Right lobe of liver (tissue), 4 donors: ENCODE measurements at regions not wholly inside any gene's neighbourhood (a gene's known extent, or its start where the extent isn't known, plus 50 kb on each side); places are given as distances from the start of the nearest gene placed in this dataset.

Source experiments
- CTCF ChIP-seq, 4 donors: fragments of 200-600 bp in 3 of 4; fragments of 450-650 bp in 1 of 4; IDR thresholded peaks; one replicate each; pipeline versions ENCODE4 v1.5.1 to v1.8.0; 2016 to 2022; ENCODE audit warnings: antibody characterized with exemption in 4 of 4, mild to moderate bottlenecking in 2 of 4
- POLR2A ChIP-seq: fragments of 450-650 bp; IDR thresholded peaks from one replicate; pipeline ENCODE4 v1.6.1; 2017; ENCODE audit warnings: antibody characterized with exemption, mild to moderate bottlenecking
- donor health status: DM: no; HTN: no; CAD: no.
- donor health status: DM: no; HTN: no; CAD: no.
- donor health status: DM: no; HTN: yes; CAD: no.

GRCh38 chr1:29946057-29946456, 709.7 kb downstream of the PTPRU start:
- TF ChIP-seq CTCF (IDR thresholded peaks at IDR 0.05) (no peak), POLR2A (no peak)
